HCT116 (cell line): ENCODE measurements at regions not wholly inside any gene's neighbourhood (a gene's known extent, or its start where the extent isn't known, plus 50 kb on each side); places are given as distances from the start of the nearest gene placed in this dataset.

ENCODE experiments used
- CEBPB ChIP-seq: IDR thresholded peaks from 2 replicates; pipeline ENCODE4 v1.6.1; 2012; ENCODE audit warnings: low read depth
- EZH2phosphoT487 ChIP-seq: fragments of 200-600 bp; IDR thresholded peaks from 2 replicates; pipeline ENCODE4 v1.6.1; 2018; ENCODE audit warnings: antibody characterized with exemption, borderline replicate concordance
- JUND ChIP-seq: IDR thresholded peaks from 2 replicates; pipeline ENCODE4 v1.6.1; 2012
- POLR2A ChIP-seq: IDR thresholded peaks from 2 replicates; pipeline ENCODE4 v1.7.0; 2011; ENCODE audit warnings: borderline replicate concordance; ENCODE audit not compliant: insufficient read depth, insufficient read length; ENCODE audit errors: extremely low read depth
- ZNF274 ChIP-seq: fragments of 200-500 bp; sonication (Bioruptor generic); IDR thresholded peaks from 2 replicates; pipeline ENCODE4 v1.6.1; 2014; ENCODE audit warnings: mild to moderate bottlenecking, low read depth, low read length, inconsistent platforms
- TF ChIP-seq, protein P1 (sequence below), 3 experiments: fragments of 200-600 bp in 1 of 3; sonication (generic) in 1 of 3; IDR thresholded peaks in 2 of 3; conservative IDR thresholded peaks in 1 of 3; 2 replicates each; pipeline ENCODE4 v1.5.1; 2012 to 2017; ENCODE audit warnings: low read depth in 2 of 3, low read length in 2 of 3, antibody characterized with exemption in 1 of 3, borderline replicate concordance in 1 of 3, control low read depth in 1 of 3, mild to moderate bottlenecking in 1 of 3, mixed read lengths in 1 of 3, mixed run types in 1 of 3, moderate library complexity in 1 of 3; ENCODE audit not compliant: insufficient read depth in 1 of 3

- TF ChIP-seq POLR2A (no peak), ZNF274 (no peak), EZH2phosphoT487 (no peak), JUND (no peak), CEBPB (no peak)
- TF ChIP-seq, protein P1, sequence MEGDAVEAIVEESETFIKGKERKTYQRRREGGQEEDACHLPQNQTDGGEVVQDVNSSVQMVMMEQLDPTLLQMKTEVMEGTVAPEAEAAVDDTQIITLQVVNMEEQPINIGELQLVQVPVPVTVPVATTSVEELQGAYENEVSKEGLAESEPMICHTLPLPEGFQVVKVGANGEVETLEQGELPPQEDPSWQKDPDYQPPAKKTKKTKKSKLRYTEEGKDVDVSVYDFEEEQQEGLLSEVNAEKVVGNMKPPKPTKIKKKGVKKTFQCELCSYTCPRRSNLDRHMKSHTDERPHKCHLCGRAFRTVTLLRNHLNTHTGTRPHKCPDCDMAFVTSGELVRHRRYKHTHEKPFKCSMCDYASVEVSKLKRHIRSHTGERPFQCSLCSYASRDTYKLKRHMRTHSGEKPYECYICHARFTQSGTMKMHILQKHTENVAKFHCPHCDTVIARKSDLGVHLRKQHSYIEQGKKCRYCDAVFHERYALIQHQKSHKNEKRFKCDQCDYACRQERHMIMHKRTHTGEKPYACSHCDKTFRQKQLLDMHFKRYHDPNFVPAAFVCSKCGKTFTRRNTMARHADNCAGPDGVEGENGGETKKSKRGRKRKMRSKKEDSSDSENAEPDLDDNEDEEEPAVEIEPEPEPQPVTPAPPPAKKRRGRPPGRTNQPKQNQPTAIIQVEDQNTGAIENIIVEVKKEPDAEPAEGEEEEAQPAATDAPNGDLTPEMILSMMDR (IDR thresholded peaks at IDR 0.05 in 2 of 3, conservative IDR thresholded peaks at IDR 0.05 in 1 of 3; ENCODE audit: borderline replicate concordance in 1 of 3, insufficient read depth in 1 of 3, low read depth in 2 of 3, low read length in 2 of 3), result no peak
These were observed 319.6 kb upstream of the E2F7 start for GRCh38 chr12:77384941-77385340.
